Inflammatory macrophage treated with lipopolysaccharide for 1 hour (primary cell): ENCODE measurements at regions not wholly inside any gene's neighbourhood (a gene's known extent, or its start where the extent isn't known, plus 50 kb on each side); places are given as distances from the start of the nearest gene placed in this dataset.

ENCODE experiments used
- DNase-seq, 2 donors: peaks; one replicate each; pipeline ENCODE4 v3.0.0-alpha.2; 2020 to 2022

DNA sequence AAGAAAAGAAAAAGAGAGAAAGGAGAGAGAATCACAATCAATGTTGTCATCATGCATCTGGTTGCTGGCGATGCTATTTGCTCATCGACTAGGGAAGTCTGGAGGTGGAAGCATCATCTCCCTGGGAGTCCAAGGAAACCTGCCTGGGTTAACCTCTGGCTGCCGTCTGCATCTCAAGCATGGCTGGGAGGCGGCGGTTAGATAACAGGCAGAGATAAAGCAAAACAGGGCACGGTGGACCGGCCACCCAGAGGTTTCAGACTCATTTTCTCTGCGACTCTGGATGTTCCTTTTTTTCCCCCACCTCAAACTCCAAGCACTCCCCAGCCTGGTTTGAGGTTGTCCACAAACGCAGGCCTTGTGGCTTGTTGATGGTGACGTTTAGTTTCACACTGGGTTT is 161.2 kb downstream of the ENGASE start:
- DNase-seq = no peak

DNA sequence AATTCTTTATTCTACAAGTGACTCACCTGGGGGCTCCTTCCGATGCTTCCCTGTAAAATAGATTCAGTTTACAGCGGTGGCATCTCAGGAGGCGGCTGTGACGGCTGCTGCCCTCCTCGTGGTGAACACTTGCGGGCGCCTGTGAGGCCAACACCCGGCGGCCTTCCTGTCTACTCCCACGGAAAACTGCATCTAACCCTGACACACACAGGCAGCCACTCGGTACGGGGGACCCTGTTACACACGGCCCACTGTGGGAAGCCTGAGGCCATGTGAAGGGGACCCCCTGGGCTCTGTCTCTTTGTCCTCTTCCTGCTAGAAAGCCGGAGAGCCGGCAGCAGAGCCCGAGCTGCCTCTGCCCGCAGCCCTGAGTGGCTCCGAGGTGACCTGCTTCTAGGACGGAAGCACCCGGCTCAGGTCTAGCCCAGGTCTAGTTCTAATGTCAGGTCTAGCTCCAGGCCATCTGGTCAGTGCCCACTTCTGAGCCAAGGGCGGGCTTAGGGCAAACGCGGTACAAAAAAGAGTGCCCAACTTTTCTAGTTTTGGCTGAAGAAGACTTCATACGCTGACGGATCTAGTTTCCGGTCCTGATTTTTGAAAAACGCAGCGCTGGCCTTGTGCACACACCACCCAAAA is 159.4 kb downstream of the ENGASE start:
- DNase-seq = no peak

DNA sequence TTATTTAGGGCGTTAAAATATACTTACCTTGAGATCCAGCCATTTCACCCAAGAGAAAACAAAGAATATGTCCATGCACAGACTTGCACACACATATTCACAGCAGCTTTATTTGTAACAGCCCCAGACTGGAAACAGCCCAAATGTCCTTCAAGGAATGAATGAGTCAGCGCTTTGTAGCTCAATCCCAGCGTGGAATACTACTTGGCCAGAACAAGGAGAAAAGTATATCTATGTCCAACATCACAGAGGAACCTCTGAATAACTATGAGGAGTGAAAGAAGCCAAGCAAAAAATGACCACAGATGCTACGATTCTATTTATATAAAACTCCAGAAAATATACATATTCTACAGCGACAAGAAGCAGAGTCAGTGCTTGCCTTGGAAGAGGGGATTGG is 158.3 kb downstream of the ENGASE start:
- no peak for DNase-seq

DNA sequence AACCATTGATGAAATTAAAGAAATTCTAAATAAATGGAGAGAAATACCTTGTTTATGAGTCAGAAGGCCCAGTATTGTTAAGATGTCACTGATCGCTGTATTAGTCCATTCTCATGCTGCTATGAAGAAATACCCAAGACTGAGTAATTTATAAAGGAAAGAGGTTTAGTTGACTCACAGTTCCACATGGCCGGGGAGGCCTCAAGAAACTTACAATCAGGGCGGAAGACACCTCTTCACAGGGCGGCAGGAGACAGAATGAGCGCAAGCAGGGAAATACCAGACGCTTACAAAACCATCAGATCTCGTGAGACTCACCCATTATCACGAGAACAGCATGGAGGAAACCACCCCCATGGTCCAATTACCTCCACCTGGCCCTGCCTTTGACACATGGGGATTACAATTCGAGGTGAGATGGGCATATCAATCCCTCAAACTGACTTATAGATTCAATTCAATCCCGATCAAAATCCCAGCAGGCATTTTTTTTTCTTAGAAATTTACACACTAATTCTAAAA is 157.2 kb downstream of the ENGASE start:
- no peak for DNase-seq

DNA sequence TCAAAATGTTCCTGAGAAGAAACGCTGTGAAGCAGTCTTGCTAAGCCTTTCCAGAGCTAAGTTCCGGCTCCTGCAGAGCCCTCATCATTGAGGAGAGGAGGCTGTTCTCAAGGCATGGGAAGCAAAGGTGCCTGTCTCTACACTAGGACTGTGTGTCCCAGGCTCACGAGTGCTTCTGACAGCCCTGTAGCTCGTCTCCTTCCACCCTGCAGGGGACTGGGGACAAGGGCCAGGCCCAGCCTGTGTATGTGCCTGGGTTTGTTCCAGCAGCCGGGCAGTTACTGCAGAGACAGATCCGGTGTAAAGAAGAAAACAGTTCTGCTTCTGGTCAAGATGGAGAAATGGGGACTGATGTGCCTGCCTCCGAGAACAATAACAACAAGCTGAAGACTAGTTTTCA is 156.0 kb downstream of the ENGASE start:
- DNase-seq = no peak

DNA sequence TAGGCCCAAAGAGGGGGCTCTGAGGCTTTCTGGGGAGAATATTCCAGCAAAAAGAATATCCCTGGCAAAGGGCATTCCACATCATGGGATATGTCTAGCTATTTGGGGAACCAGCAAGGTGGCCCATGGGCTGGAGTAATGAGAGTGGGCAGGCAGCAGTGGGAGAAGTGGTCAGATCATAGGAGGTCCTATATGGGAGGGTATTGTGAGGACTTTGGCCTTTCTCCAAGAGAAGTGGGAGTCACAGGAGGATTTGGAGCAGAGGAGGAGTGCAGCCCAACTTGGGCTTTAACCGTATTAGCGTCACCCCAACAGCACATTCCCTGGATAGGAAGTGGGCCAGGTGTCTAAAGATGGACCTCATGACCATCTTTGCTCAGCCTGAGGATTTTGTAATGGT is 151.4 kb downstream of the ENGASE start:
- DNase-seq = no peak

DNA sequence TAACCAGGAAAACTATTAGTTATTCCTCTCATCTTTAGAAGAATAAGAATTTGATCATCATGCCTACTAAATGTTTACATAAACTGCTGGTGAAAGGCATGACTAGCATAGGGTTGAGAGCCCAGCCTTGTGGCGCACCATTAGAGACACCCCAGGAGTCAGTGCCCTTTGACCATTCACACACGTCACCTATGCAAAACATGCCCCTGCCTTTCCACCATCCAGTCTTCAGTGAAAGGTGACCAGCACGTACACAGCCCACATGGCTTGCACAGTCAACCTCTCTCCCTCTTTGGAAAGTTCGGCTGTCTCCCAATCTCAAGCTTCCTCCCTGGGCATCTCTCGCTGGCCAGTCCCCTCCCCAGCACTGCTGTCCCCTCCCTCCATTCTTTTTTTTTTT is 150.3 kb downstream of the ENGASE start:
- DNase-seq = no peak

DNA sequence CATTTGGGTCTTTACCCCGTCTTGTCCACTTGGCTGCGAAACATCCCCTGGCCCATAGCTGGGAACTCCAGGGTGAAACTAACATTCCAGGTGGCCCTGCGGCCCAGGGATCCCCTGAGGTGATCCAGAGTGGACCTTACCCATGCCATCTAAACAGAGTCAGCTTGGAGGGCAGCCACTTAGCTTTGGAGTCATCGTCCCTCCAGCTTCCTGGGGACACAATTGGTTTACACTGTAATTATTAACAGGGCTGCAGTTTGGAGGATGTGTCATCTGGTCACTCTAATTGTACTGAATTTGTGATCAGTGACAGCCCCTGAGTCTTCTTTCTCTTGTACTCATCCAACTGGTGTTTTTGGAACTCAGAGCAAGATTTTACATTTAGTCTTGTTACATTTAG is 149.9 kb downstream of the ENGASE start:
- DNase-seq = no peak

DNA sequence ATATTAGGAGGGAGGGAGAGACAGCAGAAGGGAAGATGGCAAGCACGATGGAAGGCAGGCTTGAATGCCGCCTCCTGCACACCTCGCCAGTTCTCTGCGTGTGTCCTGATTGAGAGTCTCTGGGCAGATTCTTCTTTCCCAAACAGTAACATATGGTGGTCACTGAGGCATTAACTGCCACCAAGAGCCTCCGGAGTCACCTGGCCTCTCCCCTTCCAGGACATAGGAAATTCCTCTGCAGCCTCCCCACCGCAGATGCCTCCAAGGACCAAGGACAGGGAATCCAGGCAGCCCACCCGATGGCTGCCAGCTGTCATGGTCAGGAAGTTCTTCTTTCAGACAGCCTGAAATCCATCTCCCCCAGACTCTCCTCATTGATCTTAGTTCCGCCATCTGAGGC is 149.3 kb downstream of the ENGASE start:
- no peak for DNase-seq

DNA sequence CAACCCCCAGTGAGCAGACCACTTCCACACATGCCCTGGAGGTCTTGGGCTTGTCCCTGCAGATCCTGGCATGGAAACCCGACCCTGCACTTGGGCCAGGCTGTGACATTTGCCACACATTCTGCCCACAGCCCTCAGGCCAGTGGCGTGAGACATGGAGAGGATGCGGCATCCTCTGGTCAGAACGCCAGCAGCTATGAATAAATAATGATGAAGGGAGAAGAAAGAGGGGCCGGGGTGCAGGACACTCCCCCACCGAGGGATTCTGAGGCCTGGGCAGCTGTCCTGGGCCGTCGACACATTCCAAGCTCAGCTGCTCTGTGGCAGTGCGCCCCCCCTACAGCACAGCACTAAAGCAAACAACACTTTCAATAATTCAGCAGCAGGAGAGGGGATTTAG is 148.8 kb downstream of the ENGASE start:
- no peak for DNase-seq

DNA sequence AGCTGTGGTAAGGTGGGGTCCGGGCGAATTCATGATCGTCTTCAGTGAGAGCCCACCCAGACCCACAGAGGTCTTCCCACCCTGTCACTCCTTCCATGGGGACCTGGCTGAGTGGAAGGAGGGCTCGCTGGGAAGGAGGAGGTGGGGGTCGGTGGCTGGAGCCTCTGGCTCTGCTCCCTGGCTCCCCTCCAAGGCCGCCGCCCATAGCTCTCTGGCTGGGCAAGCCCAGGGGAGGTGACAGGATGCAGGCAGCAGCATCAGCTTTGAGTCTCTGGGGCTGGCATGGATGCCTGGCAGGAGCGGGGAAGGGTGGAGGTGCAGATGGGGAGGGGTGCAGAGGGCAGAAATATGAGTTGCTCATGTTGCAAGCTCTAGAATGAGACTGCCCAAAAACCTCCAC is 147.0 kb downstream of the ENGASE start:
- no peak for DNase-seq

DNA sequence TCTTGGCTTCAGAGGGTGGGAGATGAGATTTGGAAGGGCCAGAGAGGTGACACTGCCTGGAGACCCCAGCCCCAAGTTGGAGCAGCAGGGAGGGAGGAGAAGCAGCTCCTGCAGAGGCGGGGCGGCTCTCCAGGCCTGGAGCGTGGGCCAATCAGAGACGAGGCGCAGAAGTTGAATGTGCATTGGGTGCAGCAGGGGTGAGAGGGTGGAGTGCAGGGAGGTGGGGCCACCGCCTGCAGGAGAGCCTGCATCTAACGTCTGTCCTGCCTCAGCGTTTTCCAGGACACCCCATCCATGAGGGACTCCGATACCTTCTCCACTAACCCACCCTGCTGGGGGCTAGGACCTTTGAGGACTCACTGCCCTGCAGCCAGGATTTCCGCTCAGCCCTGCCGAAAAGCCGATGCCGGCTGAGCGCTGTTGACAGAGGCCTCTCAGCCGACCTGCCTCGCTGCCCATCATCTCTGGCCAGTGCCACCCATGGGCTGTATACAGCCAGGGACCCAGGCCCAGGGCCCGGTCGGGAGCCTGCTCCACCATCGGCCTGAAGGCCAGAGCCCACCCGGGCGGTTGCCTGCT is 146.2 kb downstream of the ENGASE start:
- DNase-seq = no peak

DNA sequence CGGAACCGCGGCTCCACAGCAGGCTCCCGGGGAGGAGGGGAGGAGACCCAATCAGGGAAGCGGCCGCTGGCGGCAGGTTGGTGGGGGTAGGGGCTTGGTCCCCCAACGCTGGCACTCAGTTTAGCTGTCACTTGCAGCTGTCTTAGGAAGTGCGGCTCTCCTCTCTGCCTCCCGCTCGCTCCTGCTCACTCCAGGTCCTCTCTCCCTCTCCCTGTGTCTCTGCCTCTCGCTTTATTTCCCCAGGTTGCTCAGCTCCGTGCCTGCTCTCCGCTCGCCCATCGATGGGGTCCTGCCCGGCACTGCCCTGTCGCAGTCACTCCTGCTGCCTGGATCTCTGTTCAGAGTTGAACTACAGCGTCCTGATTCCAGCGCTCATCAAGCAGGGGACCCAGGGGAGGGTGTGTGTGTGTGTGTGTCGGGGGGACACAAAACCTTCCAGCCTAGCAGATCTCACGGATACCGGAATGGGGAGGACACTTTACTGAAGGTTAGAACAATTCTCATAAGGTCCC is 145.6 kb downstream of the ENGASE start:
- no peak for DNase-seq

DNA sequence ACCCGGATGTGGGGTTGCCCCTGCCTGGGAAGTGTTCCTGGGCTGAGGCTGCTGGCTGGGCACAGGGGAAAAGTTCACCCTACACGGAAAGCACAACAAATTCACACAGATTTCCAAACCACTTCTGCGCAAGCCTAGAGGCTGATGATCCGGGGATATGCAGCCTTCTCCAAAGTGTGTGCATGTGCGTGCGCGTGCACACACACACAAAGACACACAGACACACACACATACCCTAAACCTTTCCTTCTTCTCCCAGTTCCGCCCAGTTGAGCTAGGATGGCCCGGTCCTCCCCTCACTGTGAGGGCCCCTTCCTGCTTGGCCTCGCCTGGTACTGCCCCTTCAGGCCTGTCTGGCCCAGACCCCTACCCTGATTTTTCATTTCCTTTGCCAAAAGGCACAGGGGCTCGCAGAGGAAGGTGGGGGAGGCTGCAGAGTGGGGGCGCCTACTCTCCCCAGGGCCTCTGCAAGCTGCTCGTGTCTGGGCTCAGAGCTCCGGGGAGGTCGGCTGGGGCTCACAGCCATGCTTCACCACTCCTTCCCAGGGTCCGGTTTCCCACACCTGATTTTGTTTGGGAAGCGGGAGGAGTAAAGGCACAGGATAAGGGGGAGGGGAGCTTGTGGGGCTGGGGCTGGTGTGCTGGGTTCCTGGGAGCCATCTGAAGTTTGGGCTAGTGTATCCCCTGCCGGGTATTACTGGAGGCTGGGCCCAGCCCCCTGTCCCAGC is 144.7 kb downstream of the ENGASE start:
- no peak for DNase-seq

DNA sequence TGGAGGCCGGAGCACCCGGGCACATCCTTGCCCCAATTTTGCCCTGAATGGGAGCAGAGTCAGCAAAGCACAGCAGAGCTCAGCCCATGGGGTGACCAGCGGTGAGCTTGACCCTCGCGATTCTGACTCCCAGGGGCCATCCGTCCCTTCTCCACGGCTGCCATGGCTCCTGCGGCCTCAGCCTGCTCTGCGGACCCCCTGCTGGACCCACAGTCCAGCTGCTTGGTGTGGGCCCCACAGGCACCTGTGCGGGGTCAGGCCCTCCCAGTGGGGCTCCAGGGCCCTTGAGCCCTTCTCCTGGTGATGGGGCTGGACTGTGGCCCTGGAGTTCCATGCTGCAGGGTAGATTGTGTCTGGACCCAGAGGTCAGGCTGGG is 144.2 kb downstream of the ENGASE start:
- no peak for DNase-seq

DNA sequence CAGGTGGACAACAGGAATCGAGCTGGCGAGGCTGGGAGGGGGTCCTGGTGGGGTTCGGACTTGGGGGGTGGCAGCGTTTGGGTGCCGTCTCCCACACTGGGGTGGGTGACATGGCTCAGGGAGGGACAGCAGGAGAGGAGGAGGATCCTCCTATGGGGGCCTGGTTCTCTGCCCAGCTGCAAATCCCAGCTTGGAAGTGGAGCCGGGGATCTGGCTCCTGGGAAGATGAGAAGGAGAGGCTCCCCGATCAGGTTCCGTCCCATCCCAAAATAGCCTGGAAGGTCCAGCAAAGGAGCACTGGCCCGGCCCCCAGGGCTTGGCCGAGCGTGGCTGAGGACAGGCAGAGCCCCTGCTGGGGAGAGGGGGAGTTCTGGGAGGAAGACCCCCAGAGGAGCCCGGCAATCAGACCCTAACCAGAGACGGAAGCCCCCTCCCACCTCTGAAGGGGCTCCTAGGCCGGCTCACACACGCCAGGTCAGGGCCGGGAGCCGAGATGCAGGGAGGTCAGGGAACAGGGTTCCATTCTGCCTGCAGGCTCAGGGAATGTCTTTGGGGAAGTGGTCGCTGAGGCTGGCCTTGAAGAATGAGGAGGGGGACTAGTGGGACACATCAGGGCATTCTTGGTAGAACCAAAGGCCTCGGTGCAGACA is 143.7 kb downstream of the ENGASE start:
- DNase-seq = no peak

DNA sequence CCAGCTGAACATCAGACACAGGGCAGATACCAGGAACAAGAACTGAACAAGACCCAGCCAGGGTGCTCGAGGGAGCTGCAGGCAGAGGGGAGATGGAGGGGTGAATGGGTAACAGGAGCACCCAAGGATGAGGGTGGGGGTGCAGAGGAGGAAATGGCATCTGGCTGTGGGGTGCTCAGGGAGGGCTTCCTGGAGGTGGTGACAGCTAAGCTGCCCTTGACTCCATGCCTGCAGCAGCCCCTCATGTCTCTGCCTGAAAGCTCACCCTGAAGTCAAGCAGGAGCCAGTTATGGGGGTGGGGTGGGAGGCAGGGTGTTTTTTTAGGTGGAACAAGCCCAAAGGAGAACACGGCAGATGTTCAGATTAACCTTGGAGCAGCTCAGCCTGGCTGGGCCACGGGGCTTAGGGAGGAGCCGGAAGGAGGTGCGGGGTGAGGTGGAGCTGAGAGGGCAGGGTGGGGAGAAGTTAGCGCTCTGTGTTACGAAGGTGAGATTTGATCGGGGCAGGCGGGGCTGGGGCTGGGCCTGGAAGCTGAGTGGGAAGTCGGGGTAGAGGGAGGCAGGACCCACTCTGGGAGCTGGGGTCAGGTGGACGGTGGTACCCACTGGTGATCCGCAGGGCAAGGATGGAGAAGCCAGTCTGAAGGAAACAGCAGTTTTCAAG is 143.0 kb downstream of the ENGASE start:
- no peak for DNase-seq

DNA sequence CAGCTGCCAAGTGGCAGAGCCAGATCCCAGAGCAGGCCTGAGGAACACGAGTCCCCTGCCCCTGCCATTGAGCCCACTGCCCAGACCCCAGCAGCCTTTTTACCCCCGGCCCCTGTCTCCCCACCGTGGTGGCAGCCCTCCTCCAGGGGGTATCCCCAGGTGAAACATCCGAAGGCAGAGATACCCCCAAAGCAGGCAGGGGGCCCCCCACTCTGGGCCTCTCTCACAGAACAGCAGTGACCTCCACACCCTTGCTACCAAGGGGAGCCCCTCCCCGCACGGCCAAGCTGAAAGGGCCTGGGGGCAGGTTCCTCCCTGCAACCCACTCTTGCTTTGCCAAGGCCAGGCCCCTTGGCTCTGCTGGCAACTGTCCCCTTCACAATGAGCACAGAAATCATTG is 142.2 kb downstream of the ENGASE start:
- no peak for DNase-seq

DNA sequence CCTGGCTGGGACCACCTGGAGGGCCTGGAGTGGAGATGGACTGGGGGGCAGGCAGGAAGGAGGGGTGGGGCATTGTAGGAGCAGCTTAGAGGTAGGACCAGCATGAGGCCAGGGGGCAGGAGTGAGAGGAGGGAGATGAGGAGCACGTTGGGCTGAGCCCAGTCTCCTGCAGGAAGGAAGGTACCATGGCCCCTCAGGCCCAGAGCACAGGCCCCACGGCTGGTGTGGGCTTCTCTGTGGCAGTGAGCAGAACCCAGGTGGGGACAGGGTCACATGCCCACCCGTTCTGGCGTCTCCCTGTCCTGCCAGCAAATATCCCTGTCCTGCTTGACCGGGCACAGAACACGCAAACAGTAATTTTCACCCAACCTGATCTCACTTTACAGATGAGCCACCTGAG is 141.8 kb downstream of the ENGASE start:
- no peak for DNase-seq

DNA sequence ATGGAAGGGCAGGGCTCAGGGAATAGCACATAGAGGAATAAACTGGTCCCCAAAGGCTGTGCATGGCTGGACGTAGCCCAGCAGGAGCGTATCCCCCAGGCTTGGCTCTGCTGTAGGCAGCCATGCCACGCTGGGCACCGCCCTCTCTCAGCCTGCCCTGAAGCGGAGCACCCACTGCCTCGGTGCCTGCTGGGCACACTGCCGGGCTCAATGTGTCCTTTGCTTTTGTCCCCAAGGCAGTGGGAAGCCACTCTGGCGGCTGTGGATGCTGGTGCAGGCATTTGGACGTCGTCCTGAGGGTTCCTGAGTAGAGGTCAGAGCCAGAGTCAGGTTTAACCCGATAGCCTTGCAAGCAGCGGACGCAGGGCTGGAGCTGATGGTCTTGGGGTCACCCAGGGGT is 141.0 kb downstream of the ENGASE start:
- DNase-seq = no peak

DNA sequence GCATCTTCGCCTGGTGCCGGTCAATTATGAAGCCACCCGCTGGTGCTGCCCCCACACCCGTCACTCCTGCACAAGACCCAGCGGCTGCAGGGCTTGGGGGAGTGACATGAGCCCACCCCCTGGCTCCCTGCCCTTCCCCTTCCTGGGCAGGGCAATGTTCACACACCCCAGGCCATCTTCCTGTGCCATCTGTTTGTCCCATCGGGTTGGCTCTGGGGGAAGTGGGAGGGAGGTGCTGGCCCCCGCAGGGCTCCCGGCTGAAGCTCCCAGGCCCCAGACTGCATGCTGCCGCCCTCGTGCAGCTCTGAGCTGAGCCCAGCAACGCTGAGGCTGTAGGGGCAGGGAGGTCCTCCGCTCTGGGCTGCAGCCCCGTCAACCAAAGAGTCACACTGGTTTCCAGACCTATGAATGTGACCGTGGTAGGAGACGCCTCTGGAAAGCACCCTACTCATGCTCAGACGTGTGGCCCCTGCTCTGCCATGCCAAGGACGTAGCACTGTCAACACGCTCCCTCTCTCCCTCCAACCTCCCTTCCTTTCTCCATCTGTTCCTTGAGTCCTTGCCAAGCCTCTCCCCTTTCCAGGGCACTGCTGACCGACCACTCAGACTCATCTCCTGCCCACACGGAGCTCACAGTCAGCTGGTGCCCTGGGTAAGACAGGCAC is 140.4 kb downstream of the ENGASE start:
- DNase-seq = no peak

DNA sequence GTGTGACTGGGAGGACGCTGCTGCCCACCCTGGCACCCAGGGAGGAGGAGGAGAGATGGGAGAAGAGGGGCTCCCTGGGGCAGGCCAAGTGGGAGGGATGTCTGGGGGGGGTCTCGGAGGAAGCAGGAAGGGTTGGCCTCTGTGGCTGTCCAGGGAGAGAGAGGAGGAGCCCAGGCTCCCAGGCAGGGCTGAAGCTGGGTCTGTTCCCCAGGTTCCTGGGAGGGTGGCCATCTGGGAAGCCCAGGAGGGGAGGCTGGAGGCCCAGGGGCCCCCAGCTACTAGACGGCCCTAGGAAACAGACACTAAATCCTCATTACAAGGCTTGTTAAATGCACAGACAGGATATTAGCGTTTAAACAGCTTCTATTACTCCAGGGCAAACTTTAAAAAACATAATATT is 139.8 kb downstream of the ENGASE start:
- DNase-seq = no peak

DNA sequence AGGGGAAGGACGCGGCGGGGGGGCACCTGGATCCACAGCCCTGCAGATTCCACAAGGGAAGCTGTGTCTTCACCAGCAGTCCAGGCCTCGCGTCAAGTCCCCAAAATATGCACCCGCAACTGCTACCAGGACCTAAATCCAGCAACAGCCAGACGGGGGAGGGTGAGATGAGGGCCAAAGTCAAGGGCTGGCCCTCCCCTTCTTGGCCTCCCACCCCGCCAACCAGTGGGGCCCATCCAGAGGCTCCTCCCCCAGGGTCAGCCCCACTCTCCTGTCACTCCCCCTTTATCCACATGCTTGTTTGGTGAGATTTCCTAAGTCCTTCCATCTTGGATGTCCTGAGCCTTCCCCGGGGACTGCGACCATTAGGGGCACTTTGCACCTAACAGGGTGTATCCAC is 138.7 kb downstream of the ENGASE start:
- no peak for DNase-seq
